ENCODE measurements at regions not wholly inside any gene's neighbourhood (a gene's known extent, or its start where the extent isn't known, plus 50 kb on each side); places are given as distances from the start of the nearest gene placed in this dataset.

DNA sequence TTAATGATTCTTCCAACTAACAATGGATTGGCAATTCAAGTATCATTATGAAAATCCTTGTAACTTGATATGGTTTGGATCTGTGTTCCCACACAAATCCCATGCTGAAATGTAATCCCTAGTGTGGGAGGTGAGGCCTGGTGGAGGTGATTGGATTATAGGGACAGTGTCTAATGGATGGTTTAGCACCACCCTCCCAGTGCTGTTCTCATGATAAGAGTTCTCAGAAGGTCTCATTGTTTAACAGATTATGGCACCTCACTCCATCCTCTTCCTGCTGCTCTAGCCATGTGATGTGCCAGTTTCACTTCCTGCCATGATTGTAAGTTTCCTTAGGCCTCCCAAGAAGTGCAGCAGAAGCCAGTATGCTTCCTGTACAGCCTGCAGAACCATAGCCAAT, 1116.2 kb upstream of the EDIL3 start:
- in situ Hi-C loops (cut with HindIII; ENCODE audit: extremely low pct_ligation_motif_present, low pct_unique_long_range_greater_than_20kb) = no loop called here
- no peak for ATAC-seq
- H3K4me2 ChIP-seq (ENCODE audit: low read depth, low read length) = no peak overlapping the region

More for the DNA sequence above, 1116.2 kb upstream of the EDIL3 start:
- BruUV-seq (replicated peaks) = no TSS peak
- H3K9ac ChIP-seq (ENCODE audit: insufficient read depth, low read depth, low read length) = no peak overlapping the region
- no peaks in the 10 kb centered on the region for H3K27me3 ChIP-seq (ENCODE audit: control insufficient read depth in 1 of 2, insufficient read depth in 2 of 2, low read length in 2 of 2)
- no peaks in the 10 kb centered on the region for H3K36me3 ChIP-seq (replicated peaks in 1 of 2; ENCODE audit: control insufficient read depth in 1 of 2, insufficient read depth in 2 of 2, low read length in 2 of 2)
- no peaks in the 10 kb centered on the region for H4K20me1 ChIP-seq (ENCODE audit: insufficient read depth, low read length)
- DNase-seq (ENCODE audit: low spot score) (no peak), FAIRE-seq (no peak)
- no peaks in the 10 kb centered on the region for H3K4me1 ChIP-seq (ENCODE audit: insufficient read depth, low read length)
- no peak overlapping the region for H2AFZ ChIP-seq (ENCODE audit: low read length)
- POLR2A ChIA-PET = no interaction called here
- no peak overlapping the region for H3K27ac ChIP-seq (ENCODE audit: extremely low read length, insufficient read depth, low read length)
- H3K79me2 ChIP-seq (ENCODE audit: insufficient read depth, low read length) = no peaks in the 10 kb centered on the region
- H3K4me3 ChIP-seq (replicated peaks in 1 of 3; ENCODE audit: insufficient read depth in 1 of 3, low read depth in 2 of 3, low read length in 3 of 3) = no peak overlapping the region
- CTCF ChIA-PET (ENCODE audit: low intra/inter-chr PET ratio, low total read pairs) = no interaction called here
- intact Hi-C loops (cut with micrococcal nuclease; ENCODE audit: unreplicated experiment) = no loop called here
- TF ChIP-seq XBP1 (CRISPR knock-in tag; IDR thresholded peaks at IDR 0.05) (no peak), PCBP2 (optimal IDR thresholded peaks at IDR 0.05; ENCODE audit: low read depth, low read length, poor library complexity, severe bottlenecking) (no peak), SETDB1 (CRISPR knock-in tag; IDR thresholded peaks at IDR 0.05; ENCODE audit: borderline replicate concordance) (no peak), RFXAP (CRISPR knock-in tag; IDR thresholded peaks at IDR 0.05; ENCODE audit: borderline replicate concordance) (no peak), SMC3 (IDR thresholded peaks at IDR 0.05; ENCODE audit: low read length) (no peak), ZNF562 (CRISPR knock-in tag; IDR thresholded peaks at IDR 0.05; ENCODE audit: borderline replicate concordance) (no peak), HMGA1 (CRISPR knock-in tag; conservative IDR thresholded peaks at IDR 0.05) (no peak), SMARCE1 (IDR thresholded peaks at IDR 0.05; ENCODE audit: borderline replicate concordance) (no peak), NR3C1 (CRISPR knock-in tag; IDR thresholded peaks at IDR 0.05) (no peak), SNAPC2 (CRISPR knock-in tag; IDR thresholded peaks at IDR 0.05) (no peak), NCOA5 (CRISPR knock-in tag; IDR thresholded peaks at IDR 0.05) (no peak), ZNF724P (CRISPR knock-in tag; IDR thresholded peaks at IDR 0.05; ENCODE audit: borderline replicate concordance) (no peak), ZNF354B (CRISPR knock-in tag; IDR thresholded peaks at IDR 0.05) (no peak), ZNF737 (CRISPR knock-in tag; IDR thresholded peaks at IDR 0.05; ENCODE audit: borderline replicate concordance) (no peak), HOXD1 (CRISPR knock-in tag; IDR thresholded peaks at IDR 0.05) (no peak)
- TF ChIP-seq, protein P1, sequence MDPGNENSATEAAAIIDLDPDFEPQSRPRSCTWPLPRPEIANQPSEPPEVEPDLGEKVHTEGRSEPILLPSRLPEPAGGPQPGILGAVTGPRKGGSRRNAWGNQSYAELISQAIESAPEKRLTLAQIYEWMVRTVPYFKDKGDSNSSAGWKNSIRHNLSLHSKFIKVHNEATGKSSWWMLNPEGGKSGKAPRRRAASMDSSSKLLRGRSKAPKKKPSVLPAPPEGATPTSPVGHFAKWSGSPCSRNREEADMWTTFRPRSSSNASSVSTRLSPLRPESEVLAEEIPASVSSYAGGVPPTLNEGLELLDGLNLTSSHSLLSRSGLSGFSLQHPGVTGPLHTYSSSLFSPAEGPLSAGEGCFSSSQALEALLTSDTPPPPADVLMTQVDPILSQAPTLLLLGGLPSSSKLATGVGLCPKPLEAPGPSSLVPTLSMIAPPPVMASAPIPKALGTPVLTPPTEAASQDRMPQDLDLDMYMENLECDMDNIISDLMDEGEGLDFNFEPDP (CRISPR knock-in tag; conservative IDR thresholded peaks at IDR 0.05) = no peak
- TF ChIP-seq, protein P2, sequence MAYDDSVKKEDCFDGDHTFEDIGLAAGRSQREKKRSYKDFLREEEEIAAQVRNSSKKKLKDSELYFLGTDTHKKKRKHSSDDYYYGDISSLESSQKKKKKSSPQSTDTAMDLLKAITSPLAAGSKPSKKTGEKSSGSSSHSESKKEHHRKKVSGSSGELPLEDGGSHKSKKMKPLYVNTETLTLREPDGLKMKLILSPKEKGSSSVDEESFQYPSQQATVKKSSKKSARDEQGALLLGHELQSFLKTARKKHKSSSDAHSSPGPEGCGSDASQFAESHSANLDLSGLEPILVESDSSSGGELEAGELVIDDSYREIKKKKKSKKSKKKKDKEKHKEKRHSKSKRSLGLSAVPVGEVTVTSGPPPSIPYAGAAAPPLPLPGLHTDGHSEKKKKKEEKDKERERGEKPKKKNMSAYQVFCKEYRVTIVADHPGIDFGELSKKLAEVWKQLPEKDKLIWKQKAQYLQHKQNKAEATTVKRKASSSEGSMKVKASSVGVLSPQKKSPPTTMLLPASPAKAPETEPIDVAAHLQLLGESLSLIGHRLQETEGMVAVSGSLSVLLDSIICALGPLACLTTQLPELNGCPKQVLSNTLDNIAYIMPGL (CRISPR knock-in tag; IDR thresholded peaks at IDR 0.05; ENCODE audit: borderline replicate concordance in 1 of 2, low read depth in 1 of 2) = no peak
- TF ChIP-seq, protein P3, sequence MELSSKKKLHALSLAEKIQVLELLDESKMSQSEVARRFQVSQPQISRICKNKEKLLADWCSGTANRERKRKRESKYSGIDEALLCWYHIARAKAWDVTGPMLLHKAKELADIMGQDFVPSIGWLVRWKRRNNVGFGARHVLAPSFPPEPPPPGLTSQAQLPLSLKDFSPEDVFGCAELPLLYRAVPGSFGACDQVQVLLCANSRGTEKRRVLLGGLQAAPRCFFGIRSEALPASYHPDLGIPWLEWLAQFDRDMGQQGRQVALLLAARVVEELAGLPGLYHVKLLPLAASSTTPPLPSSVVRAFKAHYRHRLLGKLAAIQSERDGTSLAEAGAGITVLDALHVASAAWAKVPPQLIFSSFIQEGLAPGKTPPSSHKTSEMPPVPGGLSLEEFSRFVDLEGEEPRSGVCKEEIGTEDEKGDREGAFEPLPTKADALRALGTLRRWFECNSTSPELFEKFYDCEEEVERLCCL (CRISPR knock-in tag; IDR thresholded peaks at IDR 0.05; ENCODE audit: borderline replicate concordance) = no peak
- TF ChIP-seq, protein P4, sequence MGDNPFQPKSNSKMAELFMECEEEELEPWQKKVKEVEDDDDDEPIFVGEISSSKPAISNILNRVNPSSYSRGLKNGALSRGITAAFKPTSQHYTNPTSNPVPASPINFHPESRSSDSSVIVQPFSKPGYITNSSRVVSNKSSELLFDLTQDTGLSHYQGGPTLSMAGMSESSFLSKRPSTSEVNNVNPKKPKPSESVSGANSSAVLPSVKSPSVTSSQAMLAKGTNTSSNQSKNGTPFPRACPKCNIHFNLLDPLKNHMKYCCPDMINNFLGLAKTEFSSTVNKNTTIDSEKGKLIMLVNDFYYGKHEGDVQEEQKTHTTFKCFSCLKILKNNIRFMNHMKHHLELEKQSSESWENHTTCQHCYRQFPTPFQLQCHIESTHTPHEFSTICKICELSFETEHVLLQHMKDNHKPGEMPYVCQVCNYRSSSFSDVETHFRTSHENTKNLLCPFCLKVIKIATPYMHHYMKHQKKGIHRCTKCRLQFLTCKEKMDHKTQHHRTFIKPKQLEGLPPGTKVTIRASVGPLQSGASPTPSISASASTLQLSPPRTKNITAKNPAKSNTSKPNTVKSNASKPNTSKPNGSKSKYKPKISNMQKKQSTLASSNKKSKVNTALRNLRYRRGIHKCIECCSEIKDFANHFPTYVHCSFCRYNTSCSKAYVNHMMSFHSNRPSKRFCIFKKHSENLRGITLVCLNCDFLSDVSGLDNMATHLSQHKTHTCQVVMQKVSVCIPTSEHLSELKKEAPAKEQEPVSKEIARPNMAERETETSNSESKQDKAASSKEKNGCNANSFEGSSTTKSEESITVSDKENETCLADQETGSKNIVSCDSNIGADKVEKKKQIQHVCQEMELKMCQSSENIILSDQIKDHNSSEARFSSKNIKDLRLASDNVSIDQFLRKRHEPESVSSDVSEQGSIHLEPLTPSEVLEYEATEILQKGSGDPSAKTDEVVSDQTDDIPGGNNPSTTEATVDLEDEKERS (CRISPR knock-in tag; IDR thresholded peaks at IDR 0.05) = no peak
- peaks cover 17% of the 10 kb centered on the region for H3K9me3 ChIP-seq (ENCODE audit: low read length)

Data from HepG2 (cell line).